Activated naive CD4-positive, alpha-beta T cell treated with anti-CD3 and anti-CD28 coated beads, Interleukin-2, amount 50 U/mL, for 72 hours (primary cell): ENCODE measurements at regions not wholly inside any gene's neighbourhood (a gene's known extent, or its start where the extent isn't known, plus 50 kb on each side); places are given as distances from the start of the nearest gene placed in this dataset.
"Not testable (repeated sequence)": the region's sequence is repeated elsewhere in the genome, so short reads cannot be mapped to it uniquely, and the experiment has no call there.

Experiments
- ATAC-seq, 2 donors: fragments of 150-1000 bp; cut with Tn5 transposase; 2 replicates each; pipeline ENCODE4 v1.10.0; 2021; ENCODE audit warnings: mild to moderate bottlenecking in 2 of 2, moderate library complexity in 2 of 2
- DNase-seq, 2 donors: peaks; one replicate each; pipeline ENCODE4 v3.0.0; 2021 to 2022; ENCODE audit warnings: low spot score in 2 of 2
- H3K27ac Mint-ChIP-seq, 2 donors: one replicate each; pipeline ENCODE4 v1.8.0; 2022; ENCODE audit warnings: mild to moderate bottlenecking in 2 of 2, mixed read lengths in 2 of 2
- H3K36me3 Mint-ChIP-seq, 2 donors: one replicate each; pipeline ENCODE4 v1.8.0; 2022; ENCODE audit warnings: mixed read lengths in 2 of 2
- H3K9me3 Mint-ChIP-seq, 2 donors: one replicate each; pipeline ENCODE4 v1.8.0; 2022; ENCODE audit warnings: mixed read lengths in 2 of 2

DNA sequence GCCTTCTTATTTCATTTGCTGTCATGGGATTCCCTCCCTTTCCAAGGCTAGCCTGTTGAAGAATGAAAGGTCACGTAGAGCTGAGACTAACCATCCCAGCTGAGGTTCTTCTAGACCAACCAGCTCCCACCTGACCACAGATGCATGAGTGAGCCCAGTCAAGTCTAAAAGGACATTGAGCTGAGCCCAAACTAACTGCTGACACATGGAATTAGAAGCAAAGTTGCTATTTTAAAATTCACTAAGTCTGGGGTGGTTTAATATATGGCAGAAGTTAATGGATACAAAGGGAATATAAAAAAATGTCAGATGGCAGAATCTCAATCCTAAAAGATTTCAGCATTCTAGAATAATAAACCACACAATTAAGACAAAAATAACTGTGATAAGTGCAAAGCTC lies 118.9 kb upstream of the RASGEF1B start:
- H3K27ac Mint-ChIP-seq = no peak overlapping the region
- ATAC-seq = no peak
- no peak for DNase-seq
- peaks cover 0 to 9% of the 10 kb centered on the region in 2 donors for H3K9me3 Mint-ChIP-seq
- H3K36me3 Mint-ChIP-seq = peaks cover 6% of the 10 kb centered on the region in 2 donors

DNA sequence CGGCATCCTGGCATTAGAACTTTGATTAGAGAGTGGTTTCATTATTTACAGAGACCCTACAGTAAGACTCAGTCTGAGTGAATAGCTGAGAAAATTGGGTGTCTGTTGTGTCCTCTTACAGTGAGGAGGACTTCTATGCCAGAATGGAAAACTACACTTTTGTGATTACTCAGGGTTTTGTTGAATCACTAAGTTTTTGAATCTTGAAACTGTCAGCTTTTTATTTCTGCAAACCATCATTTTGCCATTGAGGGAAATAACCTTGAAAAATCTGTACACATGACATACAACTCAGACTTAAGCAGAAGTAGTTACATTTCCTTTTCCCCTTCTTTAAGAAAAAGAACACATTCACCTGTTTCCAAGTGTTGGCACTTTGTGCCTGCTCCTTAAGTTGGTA lies 117.6 kb upstream of the RASGEF1B start:
- H3K27ac Mint-ChIP-seq = no peak overlapping the region
- DNase-seq (no peak), ATAC-seq (peak; percentile 40 to 79)
- H3K36me3 Mint-ChIP-seq = peaks cover 6% of the 10 kb centered on the region in 2 donors
- peaks cover 0 to 9% of the 10 kb centered on the region in 2 donors for H3K9me3 Mint-ChIP-seq

DNA sequence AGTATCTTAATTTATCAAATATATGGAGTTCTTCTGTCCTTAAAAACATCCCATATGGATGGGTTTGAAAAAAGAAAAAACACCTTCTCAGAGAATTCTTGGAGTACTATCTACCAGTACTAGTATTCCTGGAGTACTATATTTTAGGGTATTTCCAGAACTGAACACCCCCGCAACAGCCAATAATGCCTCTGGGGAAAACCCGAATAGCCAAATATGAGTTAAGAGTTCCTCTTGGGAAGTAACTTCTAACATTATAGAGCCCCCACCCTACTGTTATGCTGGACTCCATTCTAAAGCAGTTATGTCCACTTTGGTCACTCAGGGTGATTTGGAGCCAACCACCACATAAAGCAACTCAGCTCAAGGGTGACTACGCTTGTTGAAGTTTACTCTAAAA lies 115.0 kb upstream of the RASGEF1B start:
- DNase-seq = no peak
- no peak overlapping the region for H3K27ac Mint-ChIP-seq

DNA sequence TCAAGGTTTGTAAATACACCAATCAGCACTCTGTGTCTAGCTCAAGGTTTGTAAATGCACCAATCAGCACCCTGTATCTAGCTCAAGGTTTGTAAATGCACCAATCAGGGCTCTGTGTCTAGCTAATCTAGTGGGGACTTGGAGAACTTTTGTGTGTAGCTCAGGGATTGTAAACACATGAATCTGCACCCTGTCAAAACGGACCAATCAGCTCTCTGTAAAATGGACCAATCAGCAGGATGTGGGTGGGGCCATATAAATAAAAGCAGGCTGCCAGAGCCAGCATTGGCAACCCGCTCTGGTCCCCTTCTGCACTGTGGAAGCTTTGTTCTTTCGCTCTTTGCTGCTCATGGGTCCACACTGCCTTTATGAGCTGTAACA lies 109.3 kb upstream of the RASGEF1B start:
- not testable (repeated sequence) for ATAC-seq, H3K36me3 Mint-ChIP-seq, H3K27ac Mint-ChIP-seq, H3K9me3 Mint-ChIP-seq, DNase-seq

More for the DNA sequence above, 115.0 kb upstream of the RASGEF1B start:
- no peak for ATAC-seq
- H3K9me3 Mint-ChIP-seq = no peaks in the 10 kb centered on the region
- no peaks in the 10 kb centered on the region for H3K36me3 Mint-ChIP-seq

DNA sequence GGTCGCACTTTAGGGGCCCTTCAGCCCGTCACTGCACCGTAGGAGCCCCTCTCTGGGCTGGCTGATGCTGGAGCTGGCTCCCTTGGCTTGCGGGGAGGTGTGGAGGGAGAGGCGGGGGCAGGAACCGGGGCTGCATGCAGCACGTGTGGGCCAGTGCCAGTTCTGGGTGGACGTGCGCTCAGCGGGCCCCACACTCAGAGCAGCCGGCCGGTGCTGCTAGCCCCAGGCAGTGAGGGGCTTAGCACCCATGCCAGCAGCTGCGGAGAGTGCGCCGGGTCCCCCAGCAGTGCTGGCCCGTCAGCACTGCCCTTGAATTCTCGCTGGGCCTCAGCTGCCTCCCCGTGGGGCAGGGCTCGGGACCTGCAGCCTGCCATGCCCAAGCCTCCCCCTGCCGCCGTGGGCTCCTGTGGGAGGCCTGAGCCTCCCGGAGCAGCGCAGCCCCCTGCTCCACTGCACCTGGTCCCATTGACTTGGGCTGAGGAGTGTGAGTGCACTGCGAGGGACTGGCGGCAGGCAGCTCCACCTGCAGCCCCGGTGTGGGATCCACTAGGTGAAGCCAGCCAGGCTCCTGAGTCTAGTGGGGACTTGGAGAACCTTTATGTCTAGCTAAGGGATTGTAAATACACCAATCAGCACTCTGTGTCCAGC lies 108.8 kb upstream of the RASGEF1B start:
- H3K27ac Mint-ChIP-seq = no peak overlapping the region
- ATAC-seq (no peak), DNase-seq (no peak)
- H3K36me3 Mint-ChIP-seq = no peaks in the 10 kb centered on the region
- no peaks in the 10 kb centered on the region for H3K9me3 Mint-ChIP-seq

DNA sequence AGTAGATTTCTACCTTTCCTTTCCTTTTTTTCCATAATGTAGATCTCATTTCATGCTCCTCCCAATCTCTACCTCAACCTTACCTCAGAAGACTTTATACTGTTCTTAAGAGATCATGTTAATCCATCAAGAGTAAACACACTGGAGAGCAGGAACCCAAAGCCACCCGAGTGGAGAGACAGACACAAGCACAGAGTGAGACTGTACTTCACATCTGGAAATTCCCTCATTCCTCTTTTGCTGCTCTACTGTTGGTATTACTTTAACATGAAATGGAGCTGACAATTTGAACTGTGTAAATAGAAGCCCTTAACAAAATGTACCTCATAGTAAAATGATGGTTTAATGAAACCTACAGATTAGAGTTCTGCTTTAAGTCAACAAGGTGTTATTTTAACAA lies 105.7 kb upstream of the RASGEF1B start:
- H3K27ac Mint-ChIP-seq = no peak overlapping the region
- no peaks in the 10 kb centered on the region for H3K9me3 Mint-ChIP-seq
- H3K36me3 Mint-ChIP-seq = no peaks in the 10 kb centered on the region
- ATAC-seq (no peak), DNase-seq (no peak)

DNA sequence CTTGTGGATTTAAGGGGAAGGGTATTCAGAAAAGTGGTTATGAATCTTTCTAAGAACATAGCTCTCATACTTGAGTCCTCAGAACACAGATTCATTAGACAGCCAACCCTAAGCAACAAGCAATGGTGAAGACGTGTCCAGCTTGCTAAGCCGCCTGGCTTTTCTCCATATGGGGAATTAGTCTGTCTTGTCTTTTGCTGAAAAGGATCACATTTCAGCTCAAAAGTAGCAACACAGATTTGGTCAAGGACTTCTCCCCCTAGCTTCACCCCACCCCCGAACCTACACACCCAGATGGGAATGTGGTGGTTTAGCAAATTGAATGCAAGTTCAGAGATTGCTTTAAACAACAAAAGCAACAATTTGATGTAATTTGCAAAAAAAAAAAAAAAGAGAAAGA lies 103.3 kb upstream of the RASGEF1B start:
- no peak for ATAC-seq
- no peak overlapping the region for H3K27ac Mint-ChIP-seq
- no peaks in the 10 kb centered on the region for H3K36me3 Mint-ChIP-seq
- H3K9me3 Mint-ChIP-seq = no peaks in the 10 kb centered on the region
- no peak for DNase-seq

DNA sequence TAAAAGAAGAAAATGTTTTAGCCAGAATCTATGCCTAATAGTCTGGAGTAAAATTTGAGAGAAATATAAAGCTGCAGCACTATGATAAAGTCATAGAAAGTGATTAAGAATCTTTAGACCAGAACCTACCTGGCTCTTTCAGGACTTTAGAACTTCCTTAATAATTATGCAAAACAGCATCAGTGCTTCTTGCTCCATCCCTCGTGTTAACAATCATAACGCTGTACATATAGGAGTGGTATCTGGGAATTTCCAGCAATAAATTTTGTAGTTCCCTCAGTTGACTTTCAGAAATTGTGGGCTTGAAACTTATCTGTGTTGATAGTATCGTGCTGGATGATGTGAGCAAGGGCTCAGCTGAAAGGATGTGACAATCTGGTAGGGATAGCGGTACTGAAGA lies 102.1 kb upstream of the RASGEF1B start:
- DNase-seq = no peak
- H3K9me3 Mint-ChIP-seq = no peaks in the 10 kb centered on the region
- H3K36me3 Mint-ChIP-seq = no peaks in the 10 kb centered on the region
- no peak overlapping the region for H3K27ac Mint-ChIP-seq
- ATAC-seq = no peak

DNA sequence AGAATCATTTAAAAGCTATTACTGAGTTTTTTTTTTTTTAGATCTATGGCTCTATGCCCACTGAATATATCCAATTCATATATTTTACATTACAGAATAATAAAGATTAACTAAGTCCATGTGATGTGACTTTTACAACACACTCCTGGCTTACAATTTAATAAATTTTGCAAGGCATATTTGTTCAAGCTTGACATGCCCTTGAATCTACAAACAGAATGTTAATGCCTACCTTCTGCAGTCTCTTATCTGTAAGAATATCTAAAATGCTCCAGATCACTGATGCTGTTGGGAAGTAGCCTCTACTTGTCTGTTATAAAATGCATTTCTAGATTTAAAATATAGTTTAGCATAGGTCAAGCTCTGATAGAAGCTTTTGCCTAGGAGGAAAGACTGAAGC lies 100.7 kb upstream of the RASGEF1B start:
- DNase-seq (no peak), ATAC-seq (no peak)
- no peaks in the 10 kb centered on the region for H3K9me3 Mint-ChIP-seq
- no peaks in the 10 kb centered on the region for H3K36me3 Mint-ChIP-seq
- no peak overlapping the region for H3K27ac Mint-ChIP-seq

DNA sequence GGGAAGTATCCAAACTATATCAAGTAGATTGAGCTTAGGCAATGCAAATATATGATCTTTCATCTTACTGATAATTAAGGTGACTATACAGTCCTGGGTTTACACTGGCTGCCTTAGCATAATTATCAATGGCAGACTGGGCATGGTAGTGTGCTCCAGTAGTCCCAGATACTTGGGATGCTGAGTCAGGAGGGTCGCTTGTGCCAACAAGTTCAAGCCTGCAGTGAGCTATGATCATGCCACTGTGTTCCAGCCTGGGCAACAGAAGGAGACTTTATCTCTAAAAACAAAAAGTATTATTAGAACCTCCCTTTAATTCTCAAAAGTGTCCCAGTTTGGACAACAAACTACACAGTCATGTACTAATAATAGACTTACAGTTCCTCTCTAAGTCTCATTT lies 99.4 kb upstream of the RASGEF1B start:
- no peak overlapping the region for H3K27ac Mint-ChIP-seq

DNA sequence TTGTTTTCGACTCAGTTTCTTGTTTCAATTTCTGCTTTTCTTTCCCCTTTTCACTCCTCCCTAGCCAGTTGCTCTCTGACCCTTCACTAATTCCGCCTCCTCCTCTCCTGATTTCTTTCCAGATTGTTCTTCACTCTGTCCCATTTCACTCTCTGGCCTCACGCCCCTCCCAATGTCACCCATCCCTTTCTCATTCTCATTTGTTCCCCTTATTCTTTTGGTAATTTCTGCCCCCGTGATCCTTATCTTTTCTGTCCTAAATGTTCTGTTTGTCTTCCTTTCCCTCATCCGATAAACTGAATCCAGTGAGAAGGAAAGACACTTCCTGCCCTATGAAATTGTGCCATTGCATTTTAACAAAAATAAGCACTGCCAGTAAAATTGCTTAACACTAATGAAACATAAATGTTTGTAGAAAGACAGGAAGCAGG lies 94.5 kb upstream of the RASGEF1B start:
- Mint-ChIP-seq H3K27ac (no peak overlapping the region), H3K9me3 (no peaks in the 10 kb centered on the region), H3K36me3 (no peaks in the 10 kb centered on the region)
- DNase-seq (no peak), ATAC-seq (no peak)

More for the DNA sequence above, 99.4 kb upstream of the RASGEF1B start:
- H3K36me3 Mint-ChIP-seq = no peaks in the 10 kb centered on the region
- DNase-seq = no peak
- H3K9me3 Mint-ChIP-seq = no peaks in the 10 kb centered on the region
- ATAC-seq = no peak

DNA sequence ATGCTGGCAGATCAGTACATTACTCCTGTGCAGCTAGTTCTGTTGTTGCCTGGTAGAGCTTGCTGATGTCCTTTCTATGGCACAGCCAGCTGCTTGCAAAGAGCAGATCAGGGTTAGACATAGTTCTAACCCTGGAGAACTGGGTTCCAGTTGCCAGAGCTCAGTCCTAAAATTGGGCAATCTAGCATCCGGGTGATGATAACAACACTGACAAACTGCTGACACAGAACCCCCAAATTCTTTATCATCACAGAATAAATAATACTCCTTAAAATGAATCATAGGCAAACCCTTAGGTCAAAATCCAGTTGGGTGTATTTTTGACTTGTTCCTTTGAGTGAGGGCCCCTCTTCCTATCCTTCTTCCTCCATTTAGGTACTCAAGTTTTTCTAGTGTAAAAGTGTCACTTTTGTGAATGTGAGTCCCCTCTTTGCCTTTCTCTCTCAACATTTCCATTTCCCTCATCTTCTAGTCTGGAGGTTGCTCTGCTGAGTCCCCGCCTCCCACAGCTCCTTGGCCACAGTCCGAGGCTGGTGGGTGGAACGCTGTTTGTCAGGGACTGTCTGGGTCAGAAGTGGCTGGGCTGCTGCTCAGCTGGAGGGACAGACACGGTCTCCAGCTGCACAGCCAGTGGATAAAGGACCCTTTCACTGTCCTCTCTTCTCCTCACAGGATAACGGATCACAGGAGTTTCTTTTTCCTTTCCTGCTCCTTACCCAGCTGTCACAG lies 93.6 kb upstream of the RASGEF1B start:
- no peak for ATAC-seq

DNA sequence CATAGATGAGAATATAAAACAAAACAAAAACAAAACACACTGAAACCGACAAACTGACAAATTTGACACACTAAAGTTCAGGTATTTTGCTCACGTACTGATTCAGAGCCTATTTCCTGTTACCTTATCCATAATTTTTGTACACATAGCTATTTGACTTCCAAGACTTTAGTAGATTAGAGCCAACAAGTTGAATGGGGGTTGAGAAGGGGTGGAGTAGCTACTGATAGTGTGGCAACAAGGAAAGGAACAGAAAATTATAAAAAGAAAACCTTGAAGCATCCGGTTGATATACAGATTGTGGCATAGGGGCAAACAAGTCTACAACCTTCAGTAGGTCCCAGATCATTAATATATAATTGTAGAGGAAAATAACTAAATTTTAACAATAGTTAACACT lies 92.3 kb upstream of the RASGEF1B start:
- Mint-ChIP-seq H3K9me3 (peaks cover 0 to 1% of the 10 kb centered on the region in 2 donors), H3K27ac (no peak overlapping the region), H3K36me3 (no peaks in the 10 kb centered on the region)
- no peak for ATAC-seq
- DNase-seq = no peak

More for the DNA sequence above, 93.6 kb upstream of the RASGEF1B start:
- H3K9me3 Mint-ChIP-seq = no peaks in the 10 kb centered on the region
- H3K36me3 Mint-ChIP-seq = no peaks in the 10 kb centered on the region
- no peak for DNase-seq
- no peak overlapping the region for H3K27ac Mint-ChIP-seq

DNA sequence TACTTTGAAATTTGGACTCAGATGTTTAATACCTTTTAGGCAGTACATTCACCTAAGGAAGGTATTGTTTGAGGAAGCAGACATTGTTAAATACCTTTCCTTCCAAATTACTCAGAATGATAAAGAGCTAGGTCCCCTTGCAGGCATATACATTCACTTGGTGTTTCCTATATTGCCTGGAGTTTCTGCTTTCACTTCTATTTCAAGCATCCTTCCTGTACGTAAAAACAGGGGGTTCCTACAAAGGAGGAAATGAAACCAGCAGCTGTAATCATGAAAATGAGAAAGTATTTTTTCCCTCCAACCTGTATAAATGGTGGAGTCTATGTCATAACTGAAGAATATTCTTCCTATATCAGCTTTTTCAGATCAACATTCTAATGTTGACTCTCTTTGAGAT lies 90.4 kb upstream of the RASGEF1B start:
- ATAC-seq = peak; percentile 83 to 84
- H3K27ac Mint-ChIP-seq = no peak overlapping the region

DNA sequence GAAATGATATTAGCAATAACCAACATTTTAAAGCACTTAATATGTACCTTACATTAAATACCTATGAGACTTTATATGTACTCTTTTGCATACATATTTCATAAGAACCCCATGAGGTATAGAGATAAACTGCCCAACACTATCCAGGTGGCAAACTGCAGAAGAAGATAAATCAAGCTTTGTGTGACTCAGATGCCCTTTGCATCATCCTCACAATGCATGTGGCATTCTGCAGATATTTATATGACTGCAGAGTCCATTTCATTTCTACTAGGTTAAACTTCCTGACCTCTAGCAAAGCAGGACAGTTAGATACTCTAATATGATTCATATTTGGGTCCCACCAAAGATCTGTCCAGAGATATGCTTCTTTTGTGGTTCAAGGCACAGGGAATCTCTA lies 85.6 kb upstream of the RASGEF1B start:
- Mint-ChIP-seq H3K9me3 (peaks cover 4 to 10% of the 10 kb centered on the region in 2 donors), H3K27ac (no peak overlapping the region), H3K36me3 (peaks cover 0 to 24% of the 10 kb centered on the region in 2 donors)
- ATAC-seq (peak in 1 of 2 donors; percentile 20), DNase-seq (no peak)

More for the DNA sequence above, 90.4 kb upstream of the RASGEF1B start:
- Mint-ChIP-seq H3K9me3 (peaks cover 0 to 5% of the 10 kb centered on the region in 2 donors), H3K36me3 (no peaks in the 10 kb centered on the region)
- no peak for DNase-seq

DNA sequence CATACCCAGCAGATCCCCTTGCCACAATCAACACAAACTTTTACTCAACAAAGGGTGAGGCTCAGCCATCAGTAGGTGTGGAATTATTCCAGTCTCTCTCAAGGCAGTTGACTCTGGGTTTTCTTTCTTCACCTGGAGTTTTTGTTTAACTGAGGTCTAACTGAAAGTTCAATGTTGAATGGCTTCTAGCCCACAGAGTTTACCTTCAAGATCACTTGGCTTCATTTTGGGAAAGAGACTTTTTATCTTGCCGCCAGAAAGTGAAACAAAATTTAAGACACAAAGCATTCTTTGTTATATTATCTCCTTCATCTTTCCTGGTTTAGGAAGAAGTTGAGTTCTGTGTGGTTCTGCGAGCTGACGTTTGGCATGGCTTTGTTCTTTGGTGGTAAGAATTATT lies 83.8 kb upstream of the RASGEF1B start:
- ATAC-seq (peak in 1 of 2 donors; percentile 47), DNase-seq (no peak)
- H3K36me3 Mint-ChIP-seq = peaks cover 0 to 24% of the 10 kb centered on the region in 2 donors
- H3K27ac Mint-ChIP-seq = peak overlapping the region in 1 of 2 donors; percentile 45
- peaks cover 4 to 10% of the 10 kb centered on the region in 2 donors for H3K9me3 Mint-ChIP-seq

DNA sequence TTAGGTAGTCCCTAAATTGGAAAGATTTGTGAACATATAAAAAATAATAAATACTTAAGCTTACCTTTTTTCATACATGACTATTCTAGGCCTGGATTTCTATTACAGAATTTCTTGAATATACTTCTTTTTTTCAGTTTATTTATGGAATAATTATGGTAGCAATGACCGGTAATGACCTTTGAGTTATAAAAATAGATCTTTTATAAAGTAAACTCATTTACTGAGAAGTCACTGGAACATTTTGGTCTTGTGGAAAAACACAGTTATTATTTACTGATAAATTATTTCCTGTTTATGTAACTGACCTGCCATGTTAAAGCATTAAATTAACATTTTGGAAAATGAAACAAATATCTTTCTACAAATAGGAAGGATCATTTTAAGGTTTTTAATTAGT lies 80.4 kb upstream of the RASGEF1B start:
- Mint-ChIP-seq H3K27ac (no peak overlapping the region), H3K36me3 (peaks cover 0 to 24% of the 10 kb centered on the region in 2 donors), H3K9me3 (peaks cover 4 to 5% of the 10 kb centered on the region in 2 donors)
- no peak for DNase-seq
- no peak for ATAC-seq

DNA sequence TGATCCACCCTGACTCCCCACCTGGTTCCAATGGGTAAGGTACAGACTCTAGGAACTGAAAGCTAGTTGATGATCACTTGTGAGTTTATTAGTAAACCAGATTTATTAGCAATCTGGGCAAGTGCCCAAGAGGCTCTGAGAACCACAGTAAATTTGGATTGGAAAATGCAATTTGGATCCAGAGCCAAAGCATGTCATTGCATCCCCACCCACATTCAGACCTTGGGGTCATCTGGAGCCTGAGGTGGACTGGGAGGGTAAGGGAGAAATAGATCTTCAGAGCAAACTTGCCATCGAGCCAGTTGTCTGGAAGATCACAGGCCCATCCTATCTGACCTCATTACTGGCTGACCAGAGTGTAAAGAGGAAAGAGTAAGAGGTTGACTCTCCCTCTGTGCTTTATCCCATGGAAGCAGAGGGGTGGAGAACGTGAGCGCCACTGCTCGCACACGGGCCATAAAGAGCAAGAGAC lies 78.7 kb upstream of the RASGEF1B start:
- no peak for ATAC-seq
- Mint-ChIP-seq H3K9me3 (peaks cover 4 to 5% of the 10 kb centered on the region in 2 donors), H3K27ac (no peak overlapping the region), H3K36me3 (peaks cover 0 to 22% of the 10 kb centered on the region in 2 donors)
- DNase-seq = no peak
